Pancreas (tissue), 10 donors: ENCODE measurements at regions not wholly inside any gene's neighbourhood (a gene's known extent, or its start where the extent isn't known, plus 50 kb on each side); places are given as distances from the start of the nearest gene placed in this dataset.

Source experiments
- ATAC-seq, 4 donors: fragments of 200-7000 bp; cut with Tn5 transposase; one replicate each; pipeline versions ENCODE4 v1.8.0 to v1.9.1; 2020; ENCODE audit warnings: mild to moderate bottlenecking in 4 of 4, moderate library complexity in 4 of 4
- DNase-seq, 6 donors: peaks; one replicate each; pipeline ENCODE4 v3.0.0-alpha.2; 2020
- FAIRE-seq: peaks from 2 replicates; lab custom pipeline; 2012; peaks lifted over from hg19 to GRCh38; lab: Jason Lieb, UNC
- H3K27ac ChIP-seq, 4 donors: fragments of 200-600 bp; sonication (generic); 1 replicate in 3 of 4; 2 replicates in 1 of 4; pipeline versions ENCODE4 v1.5.0 to v1.8.0; 2020
- H3K27me3 ChIP-seq, 4 donors: fragments of 200-600 bp; one replicate each; pipeline ENCODE4 v1.8.0; 2021
- H3K36me3 ChIP-seq, 3 donors: fragments of 200-600 bp; sonication (generic) in 1 of 3; one replicate each; pipeline versions ENCODE4 v1.5.0 to v1.8.0; 2020 to 2021
- H3K4me1 ChIP-seq, 3 donors: fragments of 200-600 bp; one replicate each; pipeline ENCODE4 v1.8.0; 2021
- H3K4me3 ChIP-seq, 4 donors: fragments of 200-600 bp; sonication (generic) in 2 of 4; one replicate each; pipeline versions ENCODE4 v1.5.0 to v1.8.0; 2020 to 2021
- H3K9me3 ChIP-seq, 4 donors: fragments of 200-600 bp; one replicate each; pipeline ENCODE4 v1.8.0; 2021
- WGBS, 2 donors: extraction: QIAGEN DNeasy Blood & Tissue Kit; methylation state at CpG; one replicate each; pipeline ENCODE4 v1.1.7; 2013; 5-methylcytosine and 5-hydroxymethylcytosine counted together
- intact Hi-C, 3 donors: fragments of 100-400 bp; cut with DNase I; formaldehyde crosslinking; loops; one replicate each; pipeline versions ENCODE4 v1.11.1 to v1.14.2; 2022
- TF ChIP-seq, protein P1 (sequence below), 4 donors: fragments of 200-600 bp; sonication (generic) in 3 of 4; IDR thresholded peaks; one replicate each; pipeline versions ENCODE4 v1.5.0 to v1.8.0; 2021; ENCODE audit warnings: antibody characterized with exemption in 4 of 4
- donor health status: healthy with polysubstance abuse.
- donor health status: DM: no; HTN: no; CAD: no; lungs with moderate emphysema.
- donor health status: DM: no; HTN: no; CAD: no.
- donor health status: control.
- donor health status: control.
- donor health status: Bipolar disorder and iron deficiency.
- donor health status: DM: yes; HTN: yes; CAD: no.
- donor health status: DM: no; HTN: no; CAD: no.
- donor health status: DM: no; HTN: no; CAD: no.
- donor health status: DM: yes; HTN: yes; CAD: no.

DNA sequence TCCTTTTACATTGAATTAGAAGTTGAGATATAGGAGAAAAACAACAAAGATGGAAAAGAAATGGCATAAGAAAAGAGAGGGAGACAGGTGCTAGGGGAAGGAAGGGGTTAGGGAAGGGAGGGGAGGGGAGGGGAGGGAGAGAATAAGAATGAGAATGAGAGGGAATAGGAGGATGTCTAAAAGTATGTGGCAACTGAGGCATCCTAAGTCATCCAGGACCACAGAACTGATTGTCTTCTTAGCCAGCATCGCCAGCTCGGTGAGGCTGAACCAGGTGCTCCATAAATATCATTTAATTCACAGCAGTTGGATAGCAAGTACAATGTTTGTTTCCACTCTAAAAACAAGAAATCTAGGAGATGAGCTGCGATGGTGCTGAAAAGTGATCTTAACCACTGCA lies 393.5 kb downstream of the TMEM182 start:
- no peaks in the 10 kb centered on the region for H3K4me1 ChIP-seq
- no peaks in the 10 kb centered on the region for H3K9me3 ChIP-seq
- H3K4me3 ChIP-seq = no peak overlapping the region
- FAIRE-seq (no peak), ATAC-seq (no peak), DNase-seq (no peak)
- H3K27me3 ChIP-seq = peaks cover 0 to 14% (median 0%) of the 10 kb centered on the region in 4 donors
- 67 to 84% methylated on average over 3 of the region's 3 CpGs for WGBS, 2 donors
- H3K36me3 ChIP-seq = no peaks in the 10 kb centered on the region
- TF ChIP-seq, protein P1, sequence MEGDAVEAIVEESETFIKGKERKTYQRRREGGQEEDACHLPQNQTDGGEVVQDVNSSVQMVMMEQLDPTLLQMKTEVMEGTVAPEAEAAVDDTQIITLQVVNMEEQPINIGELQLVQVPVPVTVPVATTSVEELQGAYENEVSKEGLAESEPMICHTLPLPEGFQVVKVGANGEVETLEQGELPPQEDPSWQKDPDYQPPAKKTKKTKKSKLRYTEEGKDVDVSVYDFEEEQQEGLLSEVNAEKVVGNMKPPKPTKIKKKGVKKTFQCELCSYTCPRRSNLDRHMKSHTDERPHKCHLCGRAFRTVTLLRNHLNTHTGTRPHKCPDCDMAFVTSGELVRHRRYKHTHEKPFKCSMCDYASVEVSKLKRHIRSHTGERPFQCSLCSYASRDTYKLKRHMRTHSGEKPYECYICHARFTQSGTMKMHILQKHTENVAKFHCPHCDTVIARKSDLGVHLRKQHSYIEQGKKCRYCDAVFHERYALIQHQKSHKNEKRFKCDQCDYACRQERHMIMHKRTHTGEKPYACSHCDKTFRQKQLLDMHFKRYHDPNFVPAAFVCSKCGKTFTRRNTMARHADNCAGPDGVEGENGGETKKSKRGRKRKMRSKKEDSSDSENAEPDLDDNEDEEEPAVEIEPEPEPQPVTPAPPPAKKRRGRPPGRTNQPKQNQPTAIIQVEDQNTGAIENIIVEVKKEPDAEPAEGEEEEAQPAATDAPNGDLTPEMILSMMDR (IDR thresholded peaks at IDR 0.05) = no peak
- no peak overlapping the region for H3K27ac ChIP-seq
- intact Hi-C loops = no loop called here

DNA sequence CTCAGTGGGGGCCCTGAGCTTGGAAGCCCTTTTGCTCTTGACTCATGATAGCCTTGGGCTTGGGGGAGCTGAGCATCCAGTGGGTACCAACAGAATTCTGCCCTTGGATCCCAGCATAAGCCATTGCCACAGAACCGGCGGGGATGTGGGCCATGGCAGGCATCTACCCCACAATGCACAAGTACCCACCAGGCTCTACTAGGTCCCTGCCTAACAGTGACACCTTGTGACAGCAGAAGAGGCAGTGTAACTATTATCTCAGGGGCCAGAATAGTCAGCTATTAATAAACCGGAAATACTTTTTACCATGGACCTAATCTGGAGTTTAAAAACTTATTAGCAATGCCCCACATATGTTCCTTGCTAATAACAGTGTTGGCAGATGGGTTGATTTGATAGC lies 397.2 kb downstream of the TMEM182 start:
- TF ChIP-seq, protein P1 (IDR thresholded peaks at IDR 0.05) = no peak
- ATAC-seq (no peak), DNase-seq (no peak), FAIRE-seq (no peak)
- intact Hi-C loops = no loop called here
- no peak overlapping the region for H3K27ac ChIP-seq
- no peaks in the 10 kb centered on the region for H3K9me3 ChIP-seq
- H3K27me3 ChIP-seq = peaks cover 0 to 15% (median 0%) of the 10 kb centered on the region in 4 donors
- 24 to 38% methylated on average over 3 of the region's 3 CpGs for WGBS, 2 donors
- H3K36me3 ChIP-seq = no peaks in the 10 kb centered on the region
- no peak overlapping the region for H3K4me3 ChIP-seq
- no peaks in the 10 kb centered on the region for H3K4me1 ChIP-seq

DNA sequence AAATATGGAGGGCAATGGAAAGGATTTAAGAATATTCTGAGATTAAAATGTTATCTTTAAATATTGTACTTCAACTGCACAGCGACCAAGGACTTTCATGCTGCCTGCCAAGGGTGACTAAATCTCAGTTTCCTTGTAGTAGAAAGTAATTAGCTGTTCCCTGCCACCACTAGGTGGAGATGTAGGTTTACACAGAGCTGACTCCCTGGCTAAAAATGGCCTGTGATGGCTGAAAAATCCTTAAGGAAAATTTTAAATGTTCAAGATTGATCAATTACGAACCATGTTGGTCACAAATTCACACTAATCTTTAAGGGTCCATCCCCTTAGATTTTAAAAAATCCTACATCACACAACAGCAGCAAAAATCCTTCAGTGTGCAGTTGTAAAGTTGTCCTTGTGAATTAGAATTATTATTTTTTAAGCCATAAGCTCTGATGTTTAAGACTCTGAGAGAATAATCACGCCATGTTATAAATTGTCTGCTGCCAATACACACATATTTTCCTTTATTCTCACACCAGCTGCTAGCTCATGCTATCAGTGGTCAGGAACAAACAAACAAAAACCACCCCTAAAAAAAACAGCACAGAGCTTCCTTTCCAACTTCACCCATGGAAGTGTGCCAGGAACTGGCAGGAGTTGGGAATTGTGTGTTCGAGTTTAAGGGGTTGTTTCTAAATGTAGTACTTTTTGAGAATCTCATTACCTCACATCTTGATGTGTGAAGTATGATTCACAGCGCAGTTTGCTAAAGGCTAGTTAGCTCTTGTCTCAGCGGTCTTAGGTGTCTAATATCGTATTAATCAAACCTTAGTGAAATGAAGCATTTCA lies 399.8 kb downstream of the TMEM182 start:
- Histone ChIP-seq H3K4me1 (no peaks in the 10 kb centered on the region), H3K27me3 (peaks cover 0 to 15% (median 0%) of the 10 kb centered on the region in 4 donors), H3K9me3 (no peaks in the 10 kb centered on the region), H3K27ac (no peak overlapping the region), H3K4me3 (no peak overlapping the region), H3K36me3 (no peaks in the 10 kb centered on the region)
- TF ChIP-seq, protein P1 (IDR thresholded peaks at IDR 0.05) = peak; percentile 34 to 75 (median 58)
- WGBS, 2 donors = 28 to 35% methylated on average over 7 of the region's 7 CpGs
- intact Hi-C loops = loop anchor here in 1 of 3 donors (10.0 kb wide), 1 partner anchor 1703 kb away; no protein-coding TSS in a partner anchor
- peak; percentile 53 to 86 (median 84) for ATAC-seq
- peak; percentile 80 for FAIRE-seq
- peak in 3 of 6 donors; percentile 18 to 23 (median 20) for DNase-seq

DNA sequence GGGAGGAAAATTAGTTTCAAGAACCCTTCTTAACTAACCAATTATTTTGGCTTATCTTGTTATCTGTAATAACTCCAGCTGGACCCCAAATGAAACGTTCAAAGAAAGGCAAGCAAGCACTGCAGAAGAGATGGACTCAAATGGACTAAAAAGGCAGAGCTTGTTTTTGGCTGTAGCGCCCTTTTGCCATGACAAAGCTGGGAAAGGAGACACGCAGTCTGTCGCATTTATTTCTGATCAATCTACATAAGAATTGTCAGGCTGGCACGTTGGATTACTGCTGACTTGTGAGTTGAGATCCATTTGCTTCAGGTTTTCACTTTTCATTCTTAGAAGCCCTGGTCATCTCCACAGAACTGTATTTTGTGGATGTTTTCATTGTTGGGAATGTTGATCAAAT lies 402.9 kb downstream of the TMEM182 start:
- Histone ChIP-seq H3K36me3 (no peaks in the 10 kb centered on the region), H3K27me3 (peaks cover 0 to 7% (median 0%) of the 10 kb centered on the region in 4 donors), H3K9me3 (no peaks in the 10 kb centered on the region), H3K4me3 (no peak overlapping the region), H3K27ac (no peak overlapping the region), H3K4me1 (no peaks in the 10 kb centered on the region)
- intact Hi-C loops = loop anchor here in 1 of 3 donors (10.0 kb wide), 1 partner anchor 1700 kb away; no protein-coding TSS in a partner anchor
- WGBS, 2 donors = 53 to 59% methylated on average over 5 of the region's 5 CpGs
- DNase-seq = no peak
- no peak for ATAC-seq
- no peak for FAIRE-seq
- TF ChIP-seq, protein P1 (IDR thresholded peaks at IDR 0.05) = no peak

DNA sequence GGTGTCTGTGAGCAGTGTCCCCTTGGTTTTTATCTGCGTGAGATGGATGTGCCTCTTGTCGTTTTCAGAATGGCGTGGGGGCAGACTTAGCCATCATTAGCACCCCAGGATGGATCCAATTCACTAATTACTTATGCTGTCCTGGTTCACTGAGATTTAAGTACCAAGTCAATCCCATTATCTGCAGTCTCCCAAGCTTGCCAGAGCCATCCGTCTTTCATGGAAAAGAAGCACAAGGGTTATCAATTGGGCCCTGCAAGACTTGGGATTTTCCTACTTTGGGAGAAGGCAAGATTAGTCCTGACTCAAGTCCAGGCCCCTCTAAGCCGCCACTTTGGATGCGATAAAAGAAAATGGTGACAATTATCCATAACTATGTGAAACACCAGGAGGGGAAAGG lies 404.0 kb downstream of the TMEM182 start:
- no peaks in the 10 kb centered on the region for H3K27me3 ChIP-seq
- no peak overlapping the region for H3K4me3 ChIP-seq
- WGBS, 2 donors = 58 to 74% methylated on average over 6 of the region's 6 CpGs
- no peaks in the 10 kb centered on the region for H3K4me1 ChIP-seq
- TF ChIP-seq, protein P1 (IDR thresholded peaks at IDR 0.05) = no peak
- H3K27ac ChIP-seq = no peak overlapping the region
- FAIRE-seq (no peak), ATAC-seq (no peak), DNase-seq (no peak)
- intact Hi-C loops = loop anchor here in 1 of 3 donors (10.0 kb wide), 1 partner anchor 1699 kb away; no protein-coding TSS in a partner anchor
- H3K9me3 ChIP-seq = no peaks in the 10 kb centered on the region
- no peaks in the 10 kb centered on the region for H3K36me3 ChIP-seq
